ENCODE measurements at regions not wholly inside any gene's neighbourhood (a gene's known extent, or its start where the extent isn't known, plus 50 kb on each side); places are given as distances from the start of the nearest gene placed in this dataset.

GRCh38 chr1:38577385-38577784, 282.2 kb downstream of the RRAGC start:
- no peak for TF ChIP-seq SIN3A (IDR thresholded peaks at IDR 0.05; ENCODE audit: borderline replicate concordance, insufficient read depth, low read length)

GRCh38 chr1:38576241-38576640, 283.3 kb downstream of the RRAGC start:
- TF ChIP-seq TAF1 (IDR thresholded peaks at IDR 0.05; ENCODE audit: borderline replicate concordance, insufficient read depth, low read length) (no peak), REST (IDR thresholded peaks at IDR 0.05; ENCODE audit: insufficient read depth in 1 of 2, low read depth in 2 of 2, low read length in 2 of 2) (no peak), SIN3A (IDR thresholded peaks at IDR 0.05; ENCODE audit: borderline replicate concordance, insufficient read depth, low read length) (no peak), POLR2AphosphoS5 (IDR thresholded peaks at IDR 0.05; ENCODE audit: low read depth, low read length) (no peak), FOXP2 (optimal IDR thresholded peaks at IDR 0.05; ENCODE audit: borderline replicate concordance, extremely low read depth, extremely low read length, insufficient read depth) (no peak)

GRCh38 chr1:38571726-38572125, 287.8 kb downstream of the RRAGC start:
- TF ChIP-seq TAF1 (IDR thresholded peaks at IDR 0.05; ENCODE audit: borderline replicate concordance, insufficient read depth, low read length), result no peak
- no peak for TF ChIP-seq POLR2AphosphoS5 (IDR thresholded peaks at IDR 0.05; ENCODE audit: low read depth, low read length)
- TF ChIP-seq SIN3A (IDR thresholded peaks at IDR 0.05; ENCODE audit: borderline replicate concordance, insufficient read depth, low read length), result no peak
- TF ChIP-seq REST (IDR thresholded peaks at IDR 0.05; ENCODE audit: insufficient read depth in 1 of 2, low read depth in 2 of 2, low read length in 2 of 2), result no peak
- no peak for TF ChIP-seq FOXP2 (optimal IDR thresholded peaks at IDR 0.05; ENCODE audit: borderline replicate concordance, extremely low read depth, extremely low read length, insufficient read depth)

GRCh38 chr1:38570657-38570975, 289.0 kb downstream of the RRAGC start:
- TF ChIP-seq POLR2AphosphoS5 (IDR thresholded peaks at IDR 0.05; ENCODE audit: low read depth, low read length) (no peak), SIN3A (IDR thresholded peaks at IDR 0.05; ENCODE audit: borderline replicate concordance, insufficient read depth, low read length) (no peak), TAF1 (IDR thresholded peaks at IDR 0.05; ENCODE audit: borderline replicate concordance, insufficient read depth, low read length) (no peak), FOXP2 (optimal IDR thresholded peaks at IDR 0.05; ENCODE audit: borderline replicate concordance, extremely low read depth, extremely low read length, insufficient read depth) (no peak), REST (IDR thresholded peaks at IDR 0.05; ENCODE audit: insufficient read depth in 1 of 2, low read depth in 2 of 2, low read length in 2 of 2) (no peak)

- no peak for TF ChIP-seq POLR2AphosphoS5 (IDR thresholded peaks at IDR 0.05; ENCODE audit: low read depth, low read length)
- no peak for TF ChIP-seq TAF1 (IDR thresholded peaks at IDR 0.05; ENCODE audit: borderline replicate concordance, insufficient read depth, low read length)
Observed at GRCh38 chr1:38569932-38570656, 289.5 kb downstream of the RRAGC start.

GRCh38 chr1:38568061-38568857, 291.3 kb downstream of the RRAGC start:
- TF ChIP-seq REST (IDR thresholded peaks at IDR 0.05; ENCODE audit: insufficient read depth in 1 of 2, low read depth in 2 of 2, low read length in 2 of 2) (no peak), FOXP2 (optimal IDR thresholded peaks at IDR 0.05; ENCODE audit: borderline replicate concordance, extremely low read depth, extremely low read length, insufficient read depth) (no peak), SIN3A (IDR thresholded peaks at IDR 0.05; ENCODE audit: borderline replicate concordance, insufficient read depth, low read length) (no peak)

Data from PFSK-1 (cell line).